Epithelial cell of proximal tubule (primary cell): ENCODE measurements at regions not wholly inside any gene's neighbourhood (a gene's known extent, or its start where the extent isn't known, plus 50 kb on each side); places are given as distances from the start of the nearest gene placed in this dataset.

Source experiments
- DNase-seq: peaks from one replicate; pipeline ENCODE4 v3.0.0-alpha.2; 2011; ENCODE audit warnings: low read depth
- H3K4me3 ChIP-seq: 2 replicates; pipeline ENCODE4 v1.5.1; 2011; ENCODE audit warnings: low read depth, mild to moderate bottlenecking, low read length
- CTCF ChIP-seq: conservative IDR thresholded peaks from 2 replicates; pipeline ENCODE4 v1.5.1; 2012; ENCODE audit warnings: low read depth, mild to moderate bottlenecking, low read length

GRCh38 chrX:147763131-147763530 lies 148.6 kb upstream of the FMR1 start:
- TF ChIP-seq CTCF, result no peak
- no peak for DNase-seq
- H3K4me3 ChIP-seq, result no peak overlapping the region

GRCh38 chrX:147764868-147765267 lies 146.9 kb upstream of the FMR1 start:
- no peak for TF ChIP-seq CTCF
- DNase-seq, result no peak

GRCh38 chrX:147770858-147771257 lies 140.9 kb upstream of the FMR1 start:
- no peak overlapping the region for H3K4me3 ChIP-seq
- no peak for DNase-seq
- no peak for TF ChIP-seq CTCF

More at GRCh38 chrX:147764868-147765267, 146.9 kb upstream of the FMR1 start:
- H3K4me3 ChIP-seq, result no peak overlapping the region

- DNase-seq, result no peak
- H3K4me3 ChIP-seq, result no peak overlapping the region
- no peak for TF ChIP-seq CTCF
Measured at GRCh38 chrX:147776988-147777387, 134.7 kb upstream of the FMR1 start.

GRCh38 chrX:147779173-147779572 lies 132.5 kb upstream of the FMR1 start:
- TF ChIP-seq CTCF, result no peak
- no peak overlapping the region for H3K4me3 ChIP-seq

GRCh38 chrX:147781844-147782243 lies 129.9 kb upstream of the FMR1 start:
- no peak for DNase-seq
- H3K4me3 ChIP-seq, result no peak overlapping the region
- TF ChIP-seq CTCF, result no peak

More at GRCh38 chrX:147779173-147779572, 132.5 kb upstream of the FMR1 start:
- no peak for DNase-seq

GRCh38 chrX:147788641-147789350 lies 122.9 kb upstream of the FMR1 start:
- DNase-seq, result no peak
- no peak for TF ChIP-seq CTCF
- no peak overlapping the region for H3K4me3 ChIP-seq
